ENCODE measurements at regions not wholly inside any gene's neighbourhood (a gene's known extent, or its start where the extent isn't known, plus 50 kb on each side); places are given as distances from the start of the nearest gene placed in this dataset.
"Not testable (repeated sequence)": the region's sequence is repeated elsewhere in the genome, so short reads cannot be mapped to it uniquely, and the experiment has no call there.

- Histone ChIP-seq H3K27ac (ENCODE audit: low read length) (peak overlapping the region; percentile 77), H3K27me3 (ENCODE audit: control insufficient read depth in 1 of 2, insufficient read depth in 2 of 2, low read length in 2 of 2) (no peaks in the 10 kb centered on the region), H3K36me3 (ENCODE audit: control insufficient read depth in 2 of 2, insufficient read depth in 2 of 2, low read length in 2 of 2) (no peaks in the 10 kb centered on the region), H3K4me1 (ENCODE audit: control insufficient read depth, insufficient read depth, low read length) (peaks cover 51% of the 10 kb centered on the region), H3K4me3 (ENCODE audit: low read length in 2 of 2) (peak overlapping the region in 1 of 2 donors; percentile 29), H3K9ac (ENCODE audit: low read length in 2 of 2) (no peak overlapping the region), H3K9me3 (ENCODE audit: control insufficient read depth in 2 of 2, low read length in 2 of 2) (no peaks in the 10 kb centered on the region)
Observed at GRCh38 chr20:1845163-1845523, 50.1 kb upstream of the SIRPA start.

GRCh38 chr20:1844325-1845162 is 50.7 kb upstream of the SIRPA start:
- Histone ChIP-seq H3K9me3 (ENCODE audit: control insufficient read depth in 2 of 2, low read length in 2 of 2) (no peaks in the 10 kb centered on the region), H3K4me3 (ENCODE audit: low read length in 2 of 2) (peak overlapping the region in 1 of 2 donors; percentile 54), H3K36me3 (ENCODE audit: control insufficient read depth in 2 of 2, insufficient read depth in 2 of 2, low read length in 2 of 2) (no peaks in the 10 kb centered on the region), H3K27ac (ENCODE audit: low read length) (peak overlapping the region; percentile 77), H3K4me1 (ENCODE audit: control insufficient read depth, insufficient read depth, low read length) (peaks cover 51% of the 10 kb centered on the region), H3K9ac (ENCODE audit: low read length in 2 of 2) (peak overlapping the region in 1 of 2 donors; percentile 21), H3K27me3 (ENCODE audit: control insufficient read depth in 1 of 2, insufficient read depth in 2 of 2, low read length in 2 of 2) (no peaks in the 10 kb centered on the region)

GRCh38 chr20:1842281-1842680 is 52.9 kb upstream of the SIRPA start:
- H3K27ac ChIP-seq (ENCODE audit: low read length), result peak overlapping the region; percentile 94

GRCh38 chr20:1841554-1842140 is 53.6 kb upstream of the SIRPA start:
- peak overlapping the region; percentile 94 for H3K27ac ChIP-seq (ENCODE audit: low read length)
- peaks cover 51% of the 10 kb centered on the region for H3K4me1 ChIP-seq (ENCODE audit: control insufficient read depth, insufficient read depth, low read length)
- no peaks in the 10 kb centered on the region for H3K36me3 ChIP-seq (ENCODE audit: control insufficient read depth in 2 of 2, insufficient read depth in 2 of 2, low read length in 2 of 2)
- H3K4me3 ChIP-seq (ENCODE audit: low read length in 2 of 2), result peak overlapping the region; percentile 33 to 62
- H3K9me3 ChIP-seq (ENCODE audit: control insufficient read depth in 2 of 2, low read length in 2 of 2), result no peaks in the 10 kb centered on the region
- H3K27me3 ChIP-seq (ENCODE audit: control insufficient read depth in 1 of 2, insufficient read depth in 2 of 2, low read length in 2 of 2), result no peaks in the 10 kb centered on the region
- peak overlapping the region; percentile 43 to 71 for H3K9ac ChIP-seq (ENCODE audit: low read length in 2 of 2)

More at GRCh38 chr20:1842281-1842680, 52.9 kb upstream of the SIRPA start:
- Histone ChIP-seq H3K9me3 (ENCODE audit: control insufficient read depth in 2 of 2, low read length in 2 of 2) (no peaks in the 10 kb centered on the region), H3K36me3 (ENCODE audit: control insufficient read depth in 2 of 2, insufficient read depth in 2 of 2, low read length in 2 of 2) (no peaks in the 10 kb centered on the region), H3K4me1 (ENCODE audit: control insufficient read depth, insufficient read depth, low read length) (peaks cover 51% of the 10 kb centered on the region), H3K27me3 (ENCODE audit: control insufficient read depth in 1 of 2, insufficient read depth in 2 of 2, low read length in 2 of 2) (no peaks in the 10 kb centered on the region), H3K4me3 (ENCODE audit: low read length in 2 of 2) (peak overlapping the region in 1 of 2 donors; percentile 62), H3K9ac (ENCODE audit: low read length in 2 of 2) (no peak overlapping the region)

GRCh38 chr20:1840817-1841553 is 54.2 kb upstream of the SIRPA start:
- no peaks in the 10 kb centered on the region for H3K9me3 ChIP-seq (ENCODE audit: control insufficient read depth in 2 of 2, low read length in 2 of 2)
- H3K4me1 ChIP-seq (ENCODE audit: control insufficient read depth, insufficient read depth, low read length), result peaks cover 49% of the 10 kb centered on the region
- H3K27me3 ChIP-seq (ENCODE audit: control insufficient read depth in 1 of 2, insufficient read depth in 2 of 2, low read length in 2 of 2), result no peaks in the 10 kb centered on the region
- no peaks in the 10 kb centered on the region for H3K36me3 ChIP-seq (ENCODE audit: control insufficient read depth in 2 of 2, insufficient read depth in 2 of 2, low read length in 2 of 2)
- H3K9ac ChIP-seq (ENCODE audit: low read length in 2 of 2), result peak overlapping the region; percentile 43 to 71
- H3K27ac ChIP-seq (ENCODE audit: low read length), result peak overlapping the region; percentile 94
- peak overlapping the region; percentile 33 to 62 for H3K4me3 ChIP-seq (ENCODE audit: low read length in 2 of 2)

GRCh38 chr20:1839376-1840317 is 55.6 kb upstream of the SIRPA start:
- not testable (repeated sequence) for H3K27me3 ChIP-seq (ENCODE audit: control insufficient read depth in 1 of 2, insufficient read depth in 2 of 2, low read length in 2 of 2); H3K27ac ChIP-seq (ENCODE audit: low read length); H3K9ac ChIP-seq (ENCODE audit: low read length in 2 of 2); H3K9me3 ChIP-seq (ENCODE audit: control insufficient read depth in 2 of 2, low read length in 2 of 2); H3K36me3 ChIP-seq (ENCODE audit: control insufficient read depth in 2 of 2, insufficient read depth in 2 of 2, low read length in 2 of 2); H3K4me3 ChIP-seq (ENCODE audit: low read length in 2 of 2)
- H3K4me1 ChIP-seq (ENCODE audit: control insufficient read depth, insufficient read depth, low read length), result peaks cover 49% of the 10 kb centered on the region

GRCh38 chr20:1838556-1839279 is 56.5 kb upstream of the SIRPA start:
- Histone ChIP-seq H3K4me3 (ENCODE audit: low read length in 2 of 2) (no peak overlapping the region), H3K27ac (ENCODE audit: low read length) (no peak overlapping the region), H3K27me3 (ENCODE audit: control insufficient read depth in 1 of 2, insufficient read depth in 2 of 2, low read length in 2 of 2) (no peaks in the 10 kb centered on the region), H3K4me1 (ENCODE audit: control insufficient read depth, insufficient read depth, low read length) (peaks cover 42% of the 10 kb centered on the region), H3K9ac (ENCODE audit: low read length in 2 of 2) (no peak overlapping the region), H3K36me3 (ENCODE audit: control insufficient read depth in 2 of 2, insufficient read depth in 2 of 2, low read length in 2 of 2) (no peaks in the 10 kb centered on the region), H3K9me3 (ENCODE audit: control insufficient read depth in 2 of 2, low read length in 2 of 2) (no peaks in the 10 kb centered on the region)

GRCh38 chr20:1835186-1836035 is 59.8 kb upstream of the SIRPA start:
- H3K9ac ChIP-seq (ENCODE audit: low read length in 2 of 2), result no peak overlapping the region
- H3K27ac ChIP-seq (ENCODE audit: low read length), result no peak overlapping the region

More at GRCh38 chr20:1835186-1836035, 59.8 kb upstream of the SIRPA start:
- H3K36me3 ChIP-seq (ENCODE audit: control insufficient read depth in 2 of 2, insufficient read depth in 2 of 2, low read length in 2 of 2), result no peaks in the 10 kb centered on the region
- no peaks in the 10 kb centered on the region for H3K27me3 ChIP-seq (ENCODE audit: control insufficient read depth in 1 of 2, insufficient read depth in 2 of 2, low read length in 2 of 2)
- H3K4me3 ChIP-seq (ENCODE audit: low read length in 2 of 2), result no peak overlapping the region
- no peaks in the 10 kb centered on the region for H3K9me3 ChIP-seq (ENCODE audit: control insufficient read depth in 2 of 2, low read length in 2 of 2)
- peaks cover 17% of the 10 kb centered on the region for H3K4me1 ChIP-seq (ENCODE audit: control insufficient read depth, insufficient read depth, low read length)

Data from stomach smooth muscle (tissue), 2 donors.